Endothelial cell of hepatic sinusoid (primary cell): ENCODE measurements at regions not wholly inside any gene's neighbourhood (a gene's known extent, or its start where the extent isn't known, plus 50 kb on each side); places are given as distances from the start of the nearest gene placed in this dataset.
"Not testable (repeated sequence)": the region's sequence is repeated elsewhere in the genome, so short reads cannot be mapped to it uniquely, and the experiment has no call there.

Source experiments
- in situ Hi-C: cut with HindIII; loops from 2 replicates; pipeline ENCODE4 v1.10.0; 2017; ENCODE audit warnings: low sequenced_read_pairs

DNA sequence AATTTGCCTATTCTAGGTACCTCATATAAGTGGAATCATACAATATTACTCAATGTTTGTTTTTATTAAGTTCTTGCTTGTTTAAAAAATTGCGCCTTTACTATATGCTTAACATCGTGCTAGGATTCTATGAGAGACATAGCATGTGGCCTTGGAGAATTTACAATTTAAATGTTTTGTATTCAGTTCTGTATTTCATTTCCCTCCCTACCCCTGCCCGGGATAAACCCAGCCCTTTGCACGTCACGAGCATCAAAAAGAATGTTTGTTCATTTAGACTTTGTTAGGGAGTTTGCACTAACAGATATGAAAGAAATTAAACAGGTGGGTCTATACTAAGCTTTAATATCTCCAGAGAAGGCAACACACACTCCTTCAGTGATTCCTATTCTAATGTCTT is 75.7 kb downstream of the C18orf54 start:
- in situ Hi-C loops, result loop anchor here (25.0 kb wide), 1 partner anchor 554 kb away; no protein-coding TSS in a partner anchor

DNA sequence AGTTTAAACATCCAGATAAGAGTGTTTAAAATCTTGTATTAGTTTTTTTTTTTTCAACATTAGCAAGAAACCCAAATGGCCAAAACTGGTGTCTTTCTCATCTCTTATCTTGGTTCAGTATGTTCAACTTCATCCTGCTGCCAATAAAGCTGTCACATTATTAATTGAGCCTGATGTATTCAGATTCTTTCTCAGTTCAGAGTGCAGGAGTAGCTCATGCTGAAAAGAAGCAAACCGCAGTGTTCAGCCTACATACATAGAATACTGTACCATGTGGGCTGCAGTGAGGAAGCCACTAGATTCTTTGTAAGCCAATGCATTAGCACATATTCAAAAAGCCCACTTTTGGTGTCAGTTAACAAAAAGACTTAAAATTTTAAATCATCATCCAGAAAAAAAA is 76.2 kb downstream of the C18orf54 start:
- in situ Hi-C loops, result loop anchor here (25.0 kb wide), 1 partner anchor 553 kb away; no protein-coding TSS in a partner anchor

DNA sequence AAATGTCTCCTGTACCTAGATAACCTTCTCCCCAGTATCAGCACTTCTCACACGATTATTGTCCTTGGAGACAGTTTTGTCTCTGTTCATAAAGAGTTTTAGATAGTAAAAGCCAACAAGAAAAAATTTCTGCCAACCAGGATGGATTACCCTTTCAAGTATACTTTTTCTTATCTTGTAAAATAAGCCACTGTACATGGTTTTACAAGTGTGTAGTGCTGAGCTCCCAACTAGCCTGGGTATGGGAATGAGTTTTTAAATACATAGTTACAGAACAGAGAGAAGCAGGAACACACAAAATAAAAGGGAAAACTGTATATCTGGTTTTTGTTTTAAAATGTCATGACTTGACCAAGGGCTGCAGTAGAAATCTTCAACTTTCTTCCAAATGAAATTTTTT is 76.7 kb downstream of the C18orf54 start:
- in situ Hi-C loops, result loop anchor here (25.0 kb wide), 1 partner anchor 553 kb away; no protein-coding TSS in a partner anchor

DNA sequence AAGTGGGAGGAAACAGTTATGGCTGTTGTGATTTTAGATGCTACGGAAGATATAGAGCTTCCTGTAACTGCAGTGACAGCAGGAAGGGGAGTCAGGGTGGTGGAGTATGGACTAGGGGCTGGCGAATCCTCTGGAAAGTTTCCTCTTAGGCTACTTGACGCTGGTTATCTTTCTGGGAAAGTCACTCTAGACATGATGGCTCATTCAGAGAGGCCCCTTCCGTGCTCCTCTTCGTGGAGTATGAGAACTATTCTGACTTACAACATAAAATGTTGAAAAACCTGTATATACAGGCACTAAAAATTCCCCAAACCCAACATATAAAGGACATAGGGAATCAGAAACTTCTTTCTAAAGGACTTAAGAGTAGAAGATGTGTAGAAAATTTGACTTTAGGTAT is 78.8 kb downstream of the C18orf54 start:
- in situ Hi-C loops, result loop anchor here (25.0 kb wide), 1 partner anchor 551 kb away; no protein-coding TSS in a partner anchor

DNA sequence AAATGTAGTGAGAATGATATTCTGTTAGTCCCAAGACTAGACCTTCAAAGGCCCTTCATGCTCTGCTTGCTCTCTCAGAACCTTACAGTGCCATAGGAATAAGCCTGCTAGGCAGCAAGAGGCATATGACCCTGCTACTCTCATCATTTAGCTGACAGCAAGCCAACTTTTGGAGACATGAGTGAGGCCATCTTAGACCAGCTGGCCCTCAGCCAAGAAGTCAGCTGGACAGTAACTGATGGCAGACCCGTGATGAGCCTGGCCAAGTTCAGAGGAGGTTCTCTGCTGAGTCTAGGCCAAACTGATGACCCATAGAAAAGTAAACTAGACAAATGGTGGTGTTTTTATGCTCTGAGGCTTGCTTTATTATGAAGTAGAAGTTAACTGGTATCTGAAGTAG is 82.6 kb downstream of the C18orf54 start:
- in situ Hi-C loops, result loop anchor here (25.0 kb wide), 1 partner anchor 547 kb away; no protein-coding TSS in a partner anchor

DNA sequence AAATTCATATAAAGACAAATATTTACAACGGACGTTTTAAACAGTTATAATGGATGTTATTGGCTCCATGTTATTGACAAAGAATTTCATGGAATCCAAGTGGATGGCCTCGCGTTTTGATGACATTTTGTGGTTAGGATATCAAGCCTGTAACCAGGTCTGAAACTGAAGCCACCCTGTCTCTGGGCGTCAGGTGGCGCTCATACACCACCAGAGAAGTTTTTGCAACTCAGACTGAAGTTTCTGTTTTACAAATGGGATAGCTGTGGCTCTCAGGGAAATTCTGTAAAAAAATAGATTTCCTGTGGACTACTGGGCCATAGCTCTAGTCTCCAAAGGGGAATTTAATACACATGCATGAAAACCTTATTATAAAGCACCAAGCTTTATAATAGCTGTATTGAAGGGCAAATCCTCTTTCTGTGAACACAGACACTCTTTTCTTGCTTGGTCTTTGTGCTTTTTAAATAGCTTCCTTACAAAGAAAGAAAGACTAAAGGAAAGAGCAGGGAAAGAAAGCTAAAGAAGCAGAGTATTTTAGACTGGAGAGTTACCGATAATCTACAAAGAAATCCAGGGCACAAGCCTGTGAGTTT is 86.7 kb downstream of the C18orf54 start:
- in situ Hi-C loops, result loop anchor here (25.0 kb wide), 1 partner anchor 543 kb away; no protein-coding TSS in a partner anchor

DNA sequence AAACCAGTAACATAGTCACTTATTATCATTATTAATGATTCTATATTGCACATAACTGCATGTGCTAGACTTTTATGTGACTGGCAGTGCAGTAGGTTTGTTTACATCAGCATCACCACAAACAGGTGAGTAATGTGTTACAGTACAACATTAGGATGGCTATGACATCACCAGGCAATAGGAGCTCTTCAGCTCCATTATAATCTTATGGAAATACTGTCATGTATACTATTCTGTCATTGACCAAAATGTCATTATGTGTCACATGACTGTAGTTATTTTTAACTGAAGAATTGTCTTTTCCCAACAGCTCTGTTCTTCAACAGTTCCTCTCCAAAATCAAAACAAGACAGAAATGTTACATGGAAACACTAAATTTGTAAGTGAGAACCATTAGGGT is 96.3 kb downstream of the C18orf54 start:
- in situ Hi-C loops, result no loop called here

DNA sequence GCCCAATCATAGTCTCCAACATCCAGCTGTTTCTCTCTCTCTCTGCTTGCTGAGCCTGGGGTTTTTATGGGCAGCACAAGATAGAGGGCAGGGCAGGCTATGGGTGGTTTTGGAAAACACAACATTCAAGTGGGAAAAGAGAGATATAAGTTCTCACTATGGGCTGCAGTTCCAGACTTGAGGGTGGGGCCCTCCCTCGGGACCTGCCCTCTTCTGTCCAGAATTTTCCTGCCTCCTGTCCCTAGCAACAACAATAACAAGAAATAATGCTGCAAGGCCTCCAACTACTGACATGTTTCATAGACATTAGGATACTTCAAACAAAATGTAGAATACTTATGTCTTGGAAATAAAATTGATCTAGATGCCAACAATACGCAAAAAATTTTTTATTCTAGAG is 107.8 kb downstream of the C18orf54 start:
- in situ Hi-C loops, result no loop called here

DNA sequence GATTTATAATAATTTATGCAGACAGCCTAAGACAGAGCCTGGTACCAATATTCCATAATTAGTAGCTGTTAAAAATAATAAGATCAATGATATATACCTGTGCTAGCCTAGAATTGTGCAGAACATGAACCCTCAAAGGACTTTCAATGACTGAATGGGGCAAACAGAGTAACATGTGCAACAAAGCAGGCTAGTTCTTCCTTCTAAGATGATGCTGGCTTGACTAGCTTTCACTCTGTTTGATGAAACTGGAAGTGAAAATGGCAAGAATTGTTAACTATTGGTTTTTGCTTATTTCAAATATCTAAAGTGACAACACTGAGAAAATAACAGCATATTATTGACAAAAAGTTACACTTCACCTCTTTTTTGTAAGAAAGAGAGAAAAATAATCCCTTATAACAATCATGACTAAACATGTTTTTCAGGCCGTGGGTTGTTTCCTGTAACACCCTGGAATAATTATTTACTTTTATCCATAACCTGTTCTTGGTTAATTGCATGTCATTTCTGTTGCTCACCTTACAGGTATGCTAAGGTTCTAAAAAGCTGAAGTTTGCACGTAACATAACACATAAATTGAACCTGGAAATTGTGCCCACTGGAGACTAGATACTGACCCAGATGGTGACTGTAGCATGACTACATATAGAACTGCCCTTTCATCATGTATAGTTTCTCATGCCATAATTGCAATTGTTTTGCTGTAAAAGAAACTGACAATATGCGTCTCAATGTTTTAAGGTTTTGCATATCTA is 108.7 kb downstream of the C18orf54 start:
- in situ Hi-C loops, result no loop called here

DNA sequence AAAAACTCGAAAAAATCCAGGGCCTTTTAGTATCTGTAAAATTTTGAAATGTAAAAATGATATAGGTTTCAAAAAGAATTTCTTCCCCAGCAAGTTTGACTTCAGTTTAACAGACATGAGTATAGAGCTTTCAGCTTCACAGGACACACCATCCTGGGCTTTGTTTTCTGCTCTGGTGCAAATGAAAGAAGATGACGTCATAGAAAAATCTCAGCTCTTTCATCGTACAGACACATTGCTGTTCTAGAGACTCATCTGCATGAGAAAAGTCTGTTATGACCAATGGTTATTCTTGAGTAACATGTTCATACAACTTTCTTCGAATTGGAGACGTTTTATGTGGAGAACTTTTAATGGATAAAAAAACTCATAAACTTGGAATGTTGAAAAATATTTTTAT is 111.7 kb upstream of the DYNAP start:
- in situ Hi-C loops, result no loop called here

DNA sequence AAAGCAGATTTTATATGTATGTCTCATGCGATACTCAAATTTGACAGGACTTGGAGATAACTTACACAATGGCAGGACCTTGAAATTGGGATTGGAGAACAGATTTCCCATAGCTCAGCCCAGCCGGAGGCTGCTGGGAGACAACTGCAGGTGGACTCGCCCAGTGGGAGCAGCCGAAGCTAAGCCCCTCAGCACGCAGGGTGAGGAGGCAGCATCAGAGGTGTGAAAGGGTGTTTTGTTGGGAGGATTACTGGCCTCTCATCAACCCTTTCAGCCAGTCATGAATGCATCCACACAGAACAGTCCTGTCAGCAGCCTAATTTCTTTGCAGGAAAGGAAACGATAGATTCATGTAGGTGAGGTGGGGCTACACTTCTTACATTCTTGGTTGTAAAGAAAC is 110.4 kb upstream of the DYNAP start:
- in situ Hi-C loops, result no loop called here

DNA sequence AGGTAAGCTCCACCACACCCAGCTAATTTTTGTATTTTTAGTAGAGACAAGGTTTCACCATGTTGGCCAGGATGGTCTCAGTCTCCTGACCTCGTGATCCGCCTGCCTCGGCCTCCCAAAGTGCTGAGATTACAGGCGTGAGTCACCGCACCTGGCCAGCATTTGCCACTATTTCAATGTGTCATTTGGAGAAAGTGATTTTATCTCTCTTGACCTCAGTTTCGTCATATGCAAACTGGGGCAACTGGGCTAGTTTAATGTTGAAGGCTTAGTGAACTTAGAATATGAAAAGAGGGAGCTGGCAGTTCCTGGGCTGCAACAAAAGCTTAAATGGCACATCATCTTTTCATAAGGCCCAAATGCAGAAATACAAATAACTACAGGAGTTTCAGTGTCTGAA is 88.6 kb upstream of the DYNAP start:
- in situ Hi-C loops, result not testable (repeated sequence)

DNA sequence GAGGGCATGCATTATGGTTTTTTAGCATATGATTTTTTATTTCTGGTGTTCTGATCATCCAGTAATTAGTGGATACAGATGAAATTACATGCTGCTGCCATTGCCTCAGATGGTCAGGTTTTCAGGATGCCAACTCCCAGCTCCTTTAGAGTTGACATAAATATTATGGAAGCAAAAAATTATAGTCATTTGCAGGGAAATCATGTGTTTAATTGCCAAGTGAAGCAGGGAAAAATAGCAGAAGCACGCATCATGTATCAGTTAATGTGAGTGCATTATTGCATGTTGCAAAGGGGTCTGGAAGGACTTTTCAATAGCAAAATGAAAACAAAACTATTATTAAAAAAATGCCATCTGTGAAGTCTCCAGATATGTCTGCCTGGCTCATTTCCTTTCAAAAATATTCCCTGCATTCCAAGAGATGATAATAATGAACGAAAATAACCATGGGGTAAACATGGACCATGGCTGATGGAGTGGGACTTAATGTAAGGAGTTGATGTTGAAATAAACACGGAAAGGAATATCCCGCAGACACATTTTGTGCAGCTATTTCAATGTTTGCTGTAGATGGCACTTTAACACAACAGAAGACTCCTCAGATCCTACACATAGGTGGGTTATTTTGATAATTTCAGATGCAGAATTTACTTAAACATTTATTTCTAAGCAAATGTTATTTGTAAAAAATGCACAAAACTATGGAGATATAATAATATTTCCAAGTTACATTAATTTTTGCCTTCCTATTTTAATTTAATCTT is 87.7 kb upstream of the DYNAP start:
- in situ Hi-C loops, result no loop called here

DNA sequence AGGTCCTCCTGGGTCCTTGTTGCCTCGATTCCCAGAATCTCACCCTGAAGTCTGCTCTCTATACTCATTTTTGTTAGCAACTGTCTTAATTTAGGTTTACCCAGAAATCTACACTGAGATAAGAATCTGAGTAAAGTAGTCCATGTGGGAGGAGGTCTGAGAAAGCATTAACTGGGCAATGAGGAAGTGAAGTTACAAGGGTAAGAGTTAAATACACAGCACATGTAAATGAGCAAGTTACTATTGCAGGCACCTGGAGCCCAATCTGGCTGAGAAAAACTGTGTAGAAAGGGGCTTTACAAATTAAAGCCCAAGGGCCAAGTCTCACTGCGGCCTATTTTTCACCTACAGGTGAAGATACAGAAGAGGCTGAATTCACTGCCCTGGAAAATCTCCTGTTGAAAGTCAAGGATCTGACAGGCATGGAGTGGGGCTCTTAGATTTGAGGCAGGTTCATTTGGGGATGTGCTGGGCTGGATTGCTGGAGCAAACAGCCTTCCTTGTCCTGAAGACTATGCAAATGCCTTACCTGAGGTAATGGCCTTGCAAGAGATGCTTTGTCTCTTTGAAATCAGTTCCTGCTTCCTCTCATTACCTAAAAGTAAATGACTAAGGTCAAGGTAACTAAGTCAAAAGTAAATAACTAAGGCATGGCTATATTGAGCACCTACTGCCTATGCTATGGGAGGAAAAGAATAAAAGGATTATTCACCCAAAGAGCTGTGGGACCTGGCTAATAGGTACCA is 84.4 kb upstream of the DYNAP start:
- in situ Hi-C loops, result no loop called here

DNA sequence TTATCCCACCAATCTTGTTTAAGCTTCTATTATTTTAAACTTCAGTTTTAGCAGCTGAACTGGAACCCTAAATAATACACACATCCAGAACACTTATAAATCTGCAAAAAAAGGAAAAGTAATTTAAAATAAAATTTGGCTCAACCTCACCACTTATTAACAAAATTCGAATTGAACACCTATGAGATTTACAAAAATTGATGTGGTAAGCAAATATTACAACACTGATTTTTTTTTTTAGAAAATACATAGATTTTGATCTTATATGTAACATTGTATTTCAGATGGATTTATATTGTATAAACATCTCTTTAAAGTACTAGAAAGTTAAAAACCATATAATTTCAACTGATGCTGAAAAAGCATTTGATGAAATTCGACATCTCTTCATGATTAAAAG is 81.3 kb upstream of the DYNAP start:
- in situ Hi-C loops, result no loop called here

DNA sequence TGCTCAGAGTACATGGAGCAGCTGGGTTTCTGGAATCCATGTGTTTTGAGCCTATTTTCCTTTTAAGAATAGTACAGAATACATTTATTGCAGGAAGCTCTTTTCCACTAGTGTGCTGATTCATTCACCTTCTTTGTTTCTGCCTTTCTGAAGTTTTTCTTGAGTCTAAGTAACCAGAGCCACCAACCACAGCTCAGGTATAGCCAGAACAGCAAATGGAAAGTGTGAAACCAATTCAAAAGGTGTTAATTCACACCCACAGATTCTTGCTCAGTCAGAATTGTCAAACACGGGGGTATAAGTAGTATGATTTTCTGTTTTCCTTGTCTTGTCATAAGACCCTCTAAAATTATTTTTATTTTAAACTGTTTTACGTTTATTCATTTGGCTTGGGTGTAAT is 75.9 kb upstream of the DYNAP start:
- in situ Hi-C loops, result no loop called here

DNA sequence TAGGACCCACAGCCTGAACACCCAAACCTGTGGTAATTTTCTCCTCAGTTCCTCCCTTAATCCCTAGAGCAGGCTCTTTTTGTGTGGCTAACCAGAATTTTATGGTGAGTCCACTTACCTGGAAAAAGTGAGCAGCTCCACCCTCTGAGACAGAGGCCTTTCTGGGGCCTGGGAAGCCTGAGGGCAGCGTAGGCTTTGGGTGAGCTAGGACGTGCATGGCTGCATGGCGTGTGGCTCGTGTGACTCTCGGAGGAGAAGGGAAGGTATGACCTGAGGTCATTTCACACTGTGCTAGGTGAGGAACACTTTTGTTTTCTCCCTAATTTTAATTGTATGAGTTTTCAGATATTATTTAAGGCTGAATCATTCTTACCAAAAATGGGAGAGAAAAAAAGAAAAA is 73.5 kb upstream of the DYNAP start:
- in situ Hi-C loops, result no loop called here

DNA sequence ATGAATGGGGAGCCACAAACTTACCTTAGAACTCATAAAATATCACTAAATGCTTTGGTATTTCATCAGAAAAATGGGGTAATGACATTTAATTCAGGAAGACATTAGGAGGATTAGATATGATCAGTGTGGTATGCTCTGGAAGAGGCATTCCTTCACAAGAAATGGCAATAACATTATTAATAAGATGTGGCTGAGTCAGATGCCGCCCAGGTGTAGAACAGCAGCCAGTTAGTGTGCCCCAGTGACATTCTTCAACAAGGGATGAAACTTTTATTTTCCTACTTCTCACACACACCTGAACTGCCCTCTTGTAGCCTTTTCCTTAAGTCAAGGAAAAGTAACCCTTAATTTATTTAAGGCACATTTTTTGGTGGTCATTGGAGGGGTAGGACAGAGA is 69.2 kb upstream of the DYNAP start:
- in situ Hi-C loops, result no loop called here

DNA sequence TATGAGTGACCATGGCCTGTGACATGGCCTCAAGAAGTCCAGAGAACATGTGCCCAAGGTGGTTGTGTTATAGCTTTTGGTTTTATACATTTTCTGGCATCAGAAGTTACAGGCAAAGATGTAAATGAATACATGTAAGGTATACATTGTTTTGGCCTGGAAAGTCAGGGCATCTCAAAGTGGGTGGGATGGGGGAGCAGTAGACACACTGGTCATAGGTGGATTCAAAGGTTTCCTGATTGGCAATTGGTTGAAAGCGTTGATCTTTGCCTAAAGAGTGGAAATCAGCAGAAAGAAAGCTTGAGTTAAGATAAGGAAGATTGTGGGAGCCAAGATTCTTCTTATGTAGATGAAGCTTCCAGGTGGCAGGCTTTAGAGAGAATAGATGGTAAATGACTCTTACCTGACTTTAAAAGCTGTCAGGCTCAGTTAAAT is 62.1 kb upstream of the DYNAP start:
- in situ Hi-C loops, result no loop called here

DNA sequence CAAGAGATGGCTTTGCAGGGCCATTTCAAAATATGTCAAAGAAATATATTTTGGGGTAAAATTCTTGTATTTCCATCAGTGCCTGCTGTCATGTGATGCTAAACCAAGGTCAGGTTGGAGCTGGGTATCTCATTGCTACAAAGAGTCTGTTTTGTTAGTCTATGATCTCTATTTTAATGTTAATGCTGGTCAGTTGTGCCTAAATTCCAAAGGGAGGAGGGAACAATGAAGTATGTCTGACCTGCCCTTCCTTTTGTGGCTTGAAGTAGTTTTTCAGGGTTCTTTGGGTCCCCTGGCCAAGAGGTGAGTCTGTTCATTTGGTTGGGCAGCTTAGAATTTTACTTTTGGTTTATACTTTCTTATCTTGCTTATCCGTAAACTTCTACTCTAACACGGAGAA is 61.6 kb upstream of the DYNAP start:
- in situ Hi-C loops, result no loop called here

DNA sequence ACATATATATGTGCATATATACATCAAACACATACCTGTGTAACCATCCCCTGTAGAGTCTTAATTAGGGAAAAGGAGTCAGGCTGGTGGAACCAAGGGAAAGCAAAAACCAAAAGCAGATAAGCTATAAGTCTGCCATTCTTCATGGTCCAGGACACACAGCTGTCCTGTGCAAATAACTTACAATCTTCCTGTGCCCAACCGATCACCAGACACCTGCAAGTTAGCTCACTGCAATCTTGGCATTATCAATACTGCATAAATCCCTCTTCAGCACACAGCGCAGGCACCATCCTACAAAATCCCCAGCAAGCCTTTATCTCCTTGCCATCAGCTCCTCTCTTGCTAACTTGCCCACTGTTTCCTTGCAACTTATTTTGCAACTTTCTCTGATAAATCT is 60.8 kb upstream of the DYNAP start:
- in situ Hi-C loops, result no loop called here
